Myocyte (in vitro differentiated cells): ENCODE measurements at regions not wholly inside any gene's neighbourhood (a gene's known extent, or its start where the extent isn't known, plus 50 kb on each side); places are given as distances from the start of the nearest gene placed in this dataset.

ENCODE experiments used
- DNase-seq: peaks from one replicate; pipeline ENCODE4 v3.0.0-alpha.2; 2012; ENCODE audit warnings: low read depth

DNA sequence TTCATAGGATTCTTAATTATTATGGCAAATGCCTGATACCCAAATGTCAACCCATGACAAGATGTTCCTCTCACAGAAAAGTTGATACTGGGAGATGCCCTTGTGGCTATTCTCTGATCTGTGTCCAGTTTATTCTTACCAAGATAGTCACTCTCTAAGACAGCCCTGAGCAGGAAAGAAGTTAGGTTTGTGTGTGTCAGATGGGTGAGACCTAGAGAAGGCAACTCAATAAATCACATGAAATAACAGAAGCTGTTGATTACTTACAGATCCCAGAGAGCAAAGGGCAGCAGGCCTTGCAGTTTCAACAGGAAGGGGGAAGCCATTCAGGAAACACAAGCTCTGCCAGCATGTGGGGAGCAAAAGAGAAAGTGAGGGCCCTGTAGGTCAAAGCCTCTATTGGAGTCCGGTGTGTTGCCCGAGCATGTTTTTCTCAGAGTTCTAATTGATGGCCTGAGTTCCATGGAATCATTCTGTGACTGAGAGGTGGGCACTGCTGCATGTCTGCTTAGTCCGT is 1193.7 kb upstream of the CDH18 start:
- DNase-seq = no peak

DNA sequence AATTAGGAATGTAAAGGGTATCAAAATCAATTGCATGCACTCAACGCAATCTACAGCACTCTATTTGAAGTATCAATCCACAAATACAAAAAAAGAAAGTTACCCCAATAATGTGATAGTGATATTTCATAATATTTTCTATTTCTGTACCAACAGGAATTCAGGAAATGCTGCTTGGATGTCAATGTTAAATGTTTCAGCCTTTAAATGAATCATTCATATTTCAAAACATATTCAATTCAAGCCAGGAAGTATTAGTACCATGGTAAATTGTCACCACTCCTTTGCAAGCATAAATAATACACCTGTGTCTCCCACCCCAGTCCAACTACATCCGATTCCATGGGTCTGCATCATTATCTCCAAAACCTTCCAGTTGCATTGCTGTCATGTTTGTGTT is 1185.5 kb upstream of the CDH18 start:
- DNase-seq = no peak

DNA sequence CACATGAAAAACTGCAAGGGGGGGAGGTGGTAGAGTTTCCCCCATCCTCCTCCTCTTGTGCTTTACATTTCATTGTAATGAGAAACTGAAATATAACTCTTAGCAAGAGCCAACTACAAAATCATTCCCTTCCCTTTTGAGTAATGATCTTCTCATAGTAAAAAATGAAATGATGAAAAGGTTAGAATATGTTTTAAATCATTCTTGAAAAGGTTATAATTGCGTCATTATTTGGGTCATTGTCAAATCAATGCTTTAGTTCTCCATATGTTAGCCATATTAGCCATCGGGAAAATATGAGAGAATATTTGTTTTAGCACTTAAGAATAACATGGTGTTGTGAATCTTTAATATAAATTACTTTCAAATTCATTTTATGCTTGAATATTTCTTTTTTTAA is 1185.0 kb upstream of the CDH18 start:
- DNase-seq = no peak

DNA sequence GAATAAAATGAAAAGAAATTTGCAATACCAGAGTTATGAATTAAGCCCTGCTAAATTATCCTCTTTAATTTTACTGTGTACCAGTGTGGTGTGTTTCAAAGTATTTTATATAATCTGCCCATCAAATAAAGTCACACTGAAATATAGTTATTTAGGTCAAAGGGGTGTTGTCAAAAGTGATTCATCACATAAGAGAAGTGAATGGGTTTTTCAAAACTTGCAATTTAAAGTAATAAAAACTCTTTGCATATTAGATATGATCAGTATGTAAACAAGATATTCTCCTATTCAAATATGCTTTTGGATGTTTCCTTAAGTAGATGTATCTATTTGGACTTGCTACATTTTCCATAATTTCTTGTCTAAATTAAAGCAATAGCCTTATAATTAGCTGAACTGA is 1183.0 kb upstream of the CDH18 start:
- DNase-seq = no peak

DNA sequence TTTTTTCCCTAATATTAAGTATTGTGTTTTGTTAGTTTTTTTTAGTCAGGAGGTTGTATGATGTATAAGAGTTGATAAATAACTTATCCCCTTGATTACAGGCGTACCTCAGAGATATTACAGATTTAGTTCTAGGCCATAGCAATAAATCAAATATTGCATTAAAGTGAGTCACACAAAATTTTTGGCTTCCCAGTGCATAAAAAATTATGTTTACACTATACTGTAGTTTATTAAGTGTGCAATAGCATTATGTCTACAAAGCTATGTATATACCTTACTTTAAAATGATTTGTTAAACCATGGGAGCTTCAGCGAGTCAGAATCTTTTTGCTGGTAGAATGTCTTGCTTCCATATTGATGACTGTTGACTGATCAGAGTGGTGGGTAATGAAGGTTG is 1180.6 kb upstream of the CDH18 start:
- DNase-seq = no peak

DNA sequence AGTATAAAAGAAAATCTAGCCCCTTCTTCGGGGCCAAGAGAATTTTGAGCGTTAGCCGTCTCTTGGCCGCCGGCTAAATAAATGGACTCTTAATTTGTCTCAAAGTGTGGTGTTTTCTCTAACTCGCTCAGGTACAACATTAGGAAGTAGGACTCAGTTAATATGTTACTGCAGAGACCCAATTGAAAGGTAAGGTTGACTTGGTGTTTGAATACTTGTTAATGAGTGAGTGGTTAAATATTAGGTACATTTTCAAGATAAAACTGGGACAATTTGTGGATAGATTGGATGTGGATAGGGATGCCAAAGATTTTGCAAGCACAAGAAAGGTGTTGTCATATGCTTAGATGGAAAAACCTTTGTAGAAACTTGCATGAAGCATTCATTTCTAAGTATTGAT is 1177.3 kb upstream of the CDH18 start:
- DNase-seq = no peak

DNA sequence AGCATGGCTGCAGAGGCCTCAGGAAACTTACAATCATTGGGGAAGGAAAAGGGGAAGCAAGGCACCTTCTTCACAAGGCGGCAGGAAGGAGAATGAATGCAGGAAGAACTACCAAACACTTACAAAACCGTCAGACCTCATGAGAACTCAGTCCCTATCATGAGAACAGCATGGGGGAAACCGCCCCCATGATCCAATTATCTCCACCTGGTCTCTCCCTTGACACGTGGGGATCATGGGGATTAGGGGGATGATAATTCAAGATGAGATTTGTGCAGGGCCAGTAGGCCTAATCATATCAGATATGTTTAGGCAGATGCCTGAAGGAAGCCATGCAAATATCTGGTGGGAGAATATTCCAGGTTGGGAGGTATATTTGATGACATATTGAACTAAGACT is 1176.4 kb upstream of the CDH18 start:
- DNase-seq = no peak

DNA sequence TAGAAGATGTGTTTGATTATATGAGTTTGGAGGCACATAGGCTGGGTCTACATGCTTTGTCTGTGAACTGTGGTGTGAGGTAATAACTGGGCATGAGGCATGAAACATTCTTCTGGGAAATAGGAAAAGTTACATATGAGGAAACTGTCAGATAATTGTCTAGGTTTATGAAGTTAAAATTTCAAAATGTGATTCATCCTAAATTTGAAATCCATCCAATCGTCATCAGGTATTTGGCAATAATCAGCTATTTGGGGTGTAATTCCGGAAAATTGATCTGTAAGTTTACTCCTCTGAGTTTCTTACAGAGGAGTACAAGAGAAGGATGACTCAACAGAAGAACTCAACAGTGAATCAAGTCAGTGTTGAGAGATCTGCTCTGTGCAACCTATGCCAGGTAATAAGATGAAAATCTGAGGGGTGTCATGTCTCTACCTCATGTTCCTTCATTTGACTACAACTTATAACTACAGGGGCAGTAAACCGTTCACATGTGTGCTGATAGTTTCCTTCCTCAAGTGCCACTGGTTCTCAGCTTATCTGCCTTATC is 1171.6 kb upstream of the CDH18 start:
- no peak for DNase-seq

DNA sequence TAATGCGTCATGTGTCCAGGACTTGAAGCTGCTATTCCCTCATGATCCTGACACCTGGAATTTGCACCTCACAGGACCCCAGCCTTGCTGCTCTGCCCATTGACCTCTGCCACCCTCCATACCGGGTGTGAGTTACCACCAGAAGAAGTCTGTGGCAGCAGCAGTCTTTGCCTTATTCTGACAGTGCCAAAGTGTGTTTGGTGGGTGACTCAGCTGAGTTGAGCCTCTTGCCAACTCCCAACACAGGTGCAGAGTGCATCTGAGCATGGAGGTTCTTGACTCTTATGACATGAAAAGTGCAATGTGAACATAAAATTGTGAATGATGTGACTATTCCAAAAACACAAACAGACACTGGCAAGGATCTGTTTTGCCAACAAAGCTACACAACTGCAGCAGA is 1166.5 kb upstream of the CDH18 start:
- DNase-seq = peak; percentile 34

DNA sequence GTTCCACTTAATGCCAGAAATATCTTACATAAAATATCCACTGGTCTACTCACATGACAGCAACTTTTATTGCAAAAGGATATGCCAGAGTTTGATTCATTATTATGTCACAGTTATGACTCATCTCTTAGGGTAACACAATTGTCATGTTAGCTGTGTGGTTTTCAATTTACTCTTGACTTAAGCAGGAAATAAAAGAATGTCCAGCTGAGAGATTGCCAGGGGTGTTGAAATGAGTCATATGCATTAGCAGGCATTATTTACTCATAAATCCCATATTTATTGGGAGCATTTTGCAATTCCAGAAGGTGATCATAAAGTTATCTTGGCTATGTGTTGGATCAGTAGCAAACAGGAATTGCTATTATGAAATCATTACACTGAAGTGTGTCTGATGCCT is 1164.6 kb upstream of the CDH18 start:
- DNase-seq = peak; percentile 54

DNA sequence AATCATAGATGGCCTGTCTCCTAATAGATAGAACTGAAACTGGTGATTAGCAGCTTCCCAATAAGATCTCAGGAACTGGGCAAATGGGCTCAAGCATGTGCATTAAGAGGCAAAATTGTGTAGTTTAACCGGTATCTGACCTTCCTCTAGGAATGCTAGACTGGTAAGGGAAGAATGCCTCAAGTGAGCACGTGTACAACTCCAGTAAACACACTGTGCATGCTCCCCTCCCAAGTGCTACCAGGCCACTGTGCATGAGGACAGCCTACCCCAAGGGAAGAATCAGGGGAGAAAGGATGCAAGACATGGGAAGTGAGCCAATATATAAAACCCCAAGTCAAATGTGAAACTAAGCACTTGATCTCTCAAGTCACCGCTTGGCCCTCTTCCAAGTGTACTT is 1157.4 kb upstream of the CDH18 start:
- no peak for DNase-seq

DNA sequence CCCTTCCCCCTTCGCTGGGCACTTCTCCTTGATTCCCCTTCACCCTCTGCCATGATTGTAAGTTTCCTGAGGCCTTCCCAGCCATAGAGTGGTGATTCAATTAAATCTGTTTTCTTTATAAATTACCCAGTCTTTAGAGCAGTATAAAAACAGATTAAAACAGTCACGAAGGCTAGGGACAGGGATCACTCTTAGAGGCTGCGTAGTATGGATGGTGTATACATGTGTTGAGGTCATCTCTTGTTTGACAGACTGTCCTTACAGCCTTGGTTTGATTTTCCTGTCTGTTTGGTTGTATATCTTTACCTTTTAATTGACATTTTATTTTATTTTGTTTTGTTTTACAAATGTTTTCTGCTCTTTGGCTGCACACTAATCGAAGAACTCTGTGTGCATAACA is 1155.7 kb upstream of the CDH18 start:
- no peak for DNase-seq

DNA sequence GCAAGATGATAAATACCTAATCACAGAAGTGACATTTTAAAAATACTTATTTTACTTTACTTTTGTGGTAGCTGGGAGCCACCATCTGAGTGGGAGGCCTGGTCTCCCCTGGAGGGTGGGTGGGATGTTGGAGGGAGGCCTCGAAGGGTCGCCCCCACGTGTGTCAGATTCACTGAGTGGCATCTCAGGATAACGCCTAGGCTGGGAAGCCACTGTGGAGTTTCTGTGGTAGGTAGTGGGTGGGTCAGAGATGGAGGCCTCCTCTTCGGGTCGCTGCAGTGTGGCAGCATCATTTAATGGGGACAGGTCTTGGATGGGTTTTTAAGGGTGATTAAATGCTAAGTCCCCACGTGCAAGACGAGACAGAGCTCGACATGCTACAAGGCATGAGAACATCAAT is 1154.8 kb upstream of the CDH18 start:
- no peak for DNase-seq

DNA sequence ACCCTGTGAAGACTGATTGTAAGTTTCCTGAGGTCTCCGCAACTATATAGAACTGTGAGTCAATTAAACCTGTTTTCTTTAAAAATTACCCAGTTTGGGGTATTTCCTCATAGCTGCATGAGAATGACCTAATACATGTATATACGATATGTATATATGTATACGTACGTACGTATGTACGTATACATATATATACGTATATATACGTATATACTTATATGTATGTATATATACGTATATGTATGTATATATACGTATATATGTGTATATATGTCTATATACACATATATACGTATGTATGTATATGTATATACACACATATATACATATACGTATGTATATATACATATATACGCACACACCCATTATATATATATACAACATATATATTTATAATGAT is 1153.0 kb upstream of the CDH18 start:
- no peak for DNase-seq

DNA sequence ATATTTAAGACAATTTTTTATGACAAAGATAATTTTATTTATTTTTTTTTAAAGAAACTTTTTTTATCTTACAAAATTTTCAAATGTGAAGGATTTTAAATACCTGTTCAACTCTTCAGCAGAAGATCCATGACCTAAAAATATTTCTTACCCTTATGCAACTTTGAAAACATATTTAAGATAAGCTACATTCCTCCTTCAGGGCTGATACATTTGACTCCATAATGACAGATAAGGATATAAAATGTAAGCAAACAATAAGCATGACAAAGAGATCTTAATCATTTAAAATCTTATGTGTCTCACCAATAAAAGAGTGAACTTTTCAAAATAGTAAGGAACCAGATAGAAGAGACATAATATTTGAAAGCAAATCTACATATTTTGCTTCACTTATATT is 1138.2 kb upstream of the CDH18 start:
- DNase-seq = no peak

DNA sequence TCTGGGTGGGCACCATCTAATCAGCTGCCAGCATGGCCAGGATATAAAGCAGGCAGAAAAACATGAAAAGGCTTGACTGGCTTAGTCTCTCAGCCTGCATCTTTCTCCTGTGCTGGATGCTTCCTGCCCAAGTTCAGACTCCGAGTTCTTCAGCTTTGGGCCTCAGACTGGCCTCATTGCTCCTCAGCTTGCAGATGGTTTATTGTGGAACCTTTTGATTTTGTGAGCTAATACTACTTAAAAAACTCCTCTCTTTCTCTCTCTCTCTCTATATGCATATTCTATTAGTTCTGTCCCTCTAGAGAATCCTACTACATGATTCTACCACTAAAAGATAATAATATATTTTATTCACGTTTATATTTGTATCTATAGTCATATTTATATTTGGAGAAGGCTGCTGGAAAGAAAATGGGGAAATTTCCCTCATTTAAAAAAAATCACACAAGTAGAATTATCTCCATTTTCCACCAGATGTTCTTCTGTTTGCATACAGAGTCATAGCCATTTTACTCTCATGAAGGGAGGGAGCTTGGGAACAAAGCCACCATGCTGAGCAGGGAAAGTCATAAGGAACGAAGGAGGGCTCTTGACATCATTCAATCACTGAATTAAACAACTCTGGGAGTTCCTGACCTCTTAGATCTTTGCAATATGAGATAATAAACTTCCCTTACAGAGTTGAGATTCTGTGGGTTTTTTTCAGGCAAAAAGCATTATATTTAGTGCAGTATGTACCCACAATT is 1137.4 kb upstream of the CDH18 start:
- DNase-seq = no peak

DNA sequence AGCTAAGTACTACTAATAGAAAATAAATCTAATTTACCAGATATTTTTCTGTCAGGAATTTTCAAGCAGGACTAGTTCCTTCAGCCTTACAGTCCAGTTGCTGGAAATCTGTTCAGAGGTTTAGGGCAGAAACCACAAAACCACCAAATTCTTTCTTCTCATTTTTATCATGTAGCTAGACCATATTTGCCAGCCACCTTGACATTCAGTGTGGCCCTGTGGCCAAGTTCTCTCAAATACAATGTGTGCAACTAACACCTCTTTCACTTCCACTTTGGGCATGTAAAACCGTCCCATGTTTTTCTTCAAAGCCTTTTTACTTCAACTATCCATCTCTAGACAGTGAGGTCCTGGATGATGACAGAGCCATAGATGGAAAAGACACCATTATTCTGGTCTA is 1133.2 kb upstream of the CDH18 start:
- DNase-seq = peak; percentile 4

DNA sequence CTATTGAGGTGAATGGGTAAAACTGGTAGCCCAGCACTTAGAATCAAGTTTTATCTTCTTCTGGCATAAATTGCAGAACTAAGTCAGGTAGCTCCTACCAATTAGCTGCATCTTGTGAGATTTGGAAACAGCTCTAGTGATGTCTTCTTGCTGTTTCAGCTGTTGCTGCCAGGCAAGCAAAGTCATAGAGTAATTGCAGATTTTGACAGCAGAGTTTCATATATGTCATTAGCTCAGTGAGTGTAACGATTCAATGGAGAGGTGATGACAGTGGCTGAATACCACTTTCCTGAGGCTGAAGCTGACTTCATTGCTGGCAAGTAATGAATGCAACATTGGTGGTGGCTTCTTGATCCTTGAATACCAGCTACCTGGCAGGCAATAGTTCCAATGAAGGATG is 1109.7 kb upstream of the CDH18 start:
- DNase-seq = no peak

DNA sequence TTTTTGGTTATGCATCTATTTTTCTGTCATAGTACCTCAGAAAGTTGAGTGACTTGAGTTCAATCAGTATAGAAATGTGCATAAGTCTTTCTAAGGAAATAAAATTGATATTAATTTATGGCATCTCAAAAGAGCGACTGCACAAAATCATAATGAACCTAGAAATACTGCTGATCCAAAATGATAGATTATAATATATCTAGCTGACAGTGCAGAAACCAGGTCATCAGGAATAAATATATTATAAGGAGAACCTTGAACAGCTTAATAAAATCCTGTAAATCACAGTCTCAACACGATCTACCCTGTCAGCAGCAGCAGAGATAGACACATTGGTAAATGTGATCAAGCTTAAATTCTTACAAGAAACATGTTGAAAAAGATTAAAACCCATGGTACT is 1106.6 kb upstream of the CDH18 start:
- no peak for DNase-seq

DNA sequence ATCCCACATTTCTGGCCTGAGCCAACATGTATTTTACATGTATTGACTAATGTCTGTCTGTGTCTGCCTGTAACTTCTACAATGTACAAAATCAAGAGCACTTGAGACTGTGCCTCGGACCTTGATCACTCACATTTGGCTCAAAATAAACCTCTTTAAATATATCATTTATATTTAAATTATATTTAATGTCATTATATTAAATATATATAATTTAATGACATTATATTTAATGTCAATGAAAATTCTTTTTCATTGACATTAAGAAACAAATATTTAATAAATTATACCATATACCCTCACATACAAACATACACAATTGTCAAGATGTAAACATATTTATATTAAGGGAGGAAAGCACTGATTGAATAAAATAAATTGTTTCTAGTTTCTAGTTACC is 1099.8 kb upstream of the CDH18 start:
- no peak for DNase-seq

DNA sequence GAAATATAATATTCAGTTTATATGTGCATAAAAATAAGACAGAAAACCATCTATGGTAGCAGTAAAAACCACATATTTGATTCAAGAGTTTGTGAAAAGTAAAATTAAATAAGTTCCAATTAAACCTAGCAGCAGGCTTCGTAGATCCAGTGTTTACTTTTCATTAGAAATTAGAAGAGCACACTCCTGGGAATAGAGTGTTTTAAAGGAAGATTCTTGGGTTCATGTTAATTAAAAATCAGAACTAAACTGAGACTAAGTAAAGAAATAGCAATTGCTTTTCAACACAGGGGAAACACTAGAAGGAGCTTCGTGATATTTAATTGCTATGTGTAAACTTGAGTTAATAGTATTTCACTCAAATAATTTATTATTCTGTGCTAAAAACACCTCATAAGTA is 1097.8 kb upstream of the CDH18 start:
- DNase-seq = no peak

DNA sequence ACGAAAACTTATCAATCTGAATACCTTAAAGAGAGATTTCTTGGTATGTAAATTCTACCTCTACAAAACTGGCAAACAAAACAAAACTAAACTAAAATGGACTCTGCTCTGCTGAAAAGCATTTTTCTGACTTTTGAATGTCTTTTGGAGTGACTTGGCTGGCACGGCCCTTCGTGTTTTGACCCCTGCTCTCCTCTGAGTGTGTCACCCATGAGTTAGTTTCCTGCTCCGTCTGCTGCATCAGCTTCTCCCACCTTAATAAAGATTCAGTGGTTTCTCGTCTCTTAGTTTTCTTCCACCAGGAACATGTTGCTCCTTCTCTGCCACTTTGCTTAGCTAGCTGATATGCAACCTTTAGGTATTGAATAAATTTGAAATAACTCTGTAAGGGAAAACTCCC is 1084.0 kb upstream of the CDH18 start:
- DNase-seq = no peak

DNA sequence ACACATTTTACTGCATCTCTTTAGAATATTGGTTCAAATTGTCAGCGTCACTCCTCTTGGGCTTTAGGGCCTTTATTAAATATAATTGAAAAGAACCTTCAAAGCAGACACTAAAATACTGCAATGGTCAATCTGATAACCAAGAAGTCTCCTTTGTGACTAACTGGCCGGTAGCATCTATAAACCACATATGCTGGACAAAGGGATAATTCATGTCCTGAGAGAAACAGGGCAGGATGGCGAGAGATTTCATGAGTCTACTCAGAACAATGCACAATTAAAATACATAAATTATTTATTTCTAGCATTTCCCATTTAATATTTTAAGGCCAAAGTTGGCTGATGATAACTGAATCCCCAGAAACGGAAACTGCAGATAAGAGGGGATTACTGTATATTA is 1083.4 kb upstream of the CDH18 start:
- DNase-seq = no peak
